H1 (cell line): ENCODE measurements at regions not wholly inside any gene's neighbourhood (a gene's known extent, or its start where the extent isn't known, plus 50 kb on each side); places are given as distances from the start of the nearest gene placed in this dataset.

Experiments
- CTBP2 ChIP-seq: IDR thresholded peaks from 2 replicates; pipeline ENCODE4 v1.7.0; 2011; ENCODE audit warnings: borderline replicate concordance, mild to moderate bottlenecking, moderate library complexity, mixed read lengths, low read length; ENCODE audit not compliant: insufficient read depth, insufficient read length
- FOSL1 ChIP-seq: IDR thresholded peaks from 2 replicates; pipeline ENCODE4 v1.6.1; 2011; ENCODE audit warnings: mild to moderate bottlenecking, low read depth, low read length, moderate library complexity; ENCODE audit not compliant: insufficient read depth
- JUN ChIP-seq: IDR thresholded peaks from 2 replicates; pipeline ENCODE4 v1.6.1; 2011; ENCODE audit warnings: low read depth, mild to moderate bottlenecking, improper control_type of control experiment, low read length
- KDM5A ChIP-seq: fragments of 200-600 bp; IDR thresholded peaks from 2 replicates; pipeline ENCODE4 v1.7.1; 2012; ENCODE audit warnings: mild to moderate bottlenecking, low read length, inconsistent platforms, mixed read lengths
- SAP30 ChIP-seq: fragments of 300-600 bp; sonication (generic); IDR thresholded peaks from 2 replicates; pipeline ENCODE4 v1.7.1; 2012; ENCODE audit warnings: low read length, moderate library complexity, mild to moderate bottlenecking, inconsistent platforms; ENCODE audit not compliant: insufficient read depth, insufficient replicate concordance
- TAF7 ChIP-seq: optimal IDR thresholded peaks from 2 replicates; pipeline ENCODE3; 2011; ENCODE audit warnings: low read depth, mild to moderate bottlenecking, inconsistent platforms, low read length, moderate library complexity, borderline replicate concordance
- TF ChIP-seq, protein P1 (sequence below), 3 experiments: IDR thresholded peaks; 1 replicate in 2 of 3; 2 replicates in 1 of 3; pipeline versions ENCODE4 v1.5.1 to v1.6.1; 2011; ENCODE audit warnings: low read length in 3 of 3, mild to moderate bottlenecking in 3 of 3, inconsistent platforms in 2 of 3, low read depth in 1 of 3, moderate library complexity in 1 of 3; ENCODE audit not compliant: insufficient read depth in 1 of 3; ENCODE audit errors: control extremely low read depth in 1 of 3

DNA sequence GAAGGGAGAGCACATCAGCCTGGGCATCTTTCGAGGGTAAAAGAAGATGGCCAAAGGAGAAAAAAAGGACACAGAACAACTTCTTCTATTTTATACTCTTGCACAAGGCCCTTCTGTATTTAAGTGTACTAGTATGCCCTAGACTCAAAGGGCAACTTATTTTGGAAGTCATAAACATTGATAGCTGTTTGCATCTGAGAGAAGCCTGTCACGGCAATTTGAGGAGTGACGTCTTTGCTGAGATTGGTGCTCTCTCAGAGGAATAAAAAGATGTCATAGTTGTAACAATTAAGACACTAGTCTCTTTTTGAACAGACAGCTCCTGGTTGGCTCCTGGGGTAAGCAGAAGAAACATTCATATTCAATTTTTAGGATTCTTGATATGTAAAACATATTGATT is 260.4 kb upstream of the TTC14 start (continued):
- TF ChIP-seq, protein P1, sequence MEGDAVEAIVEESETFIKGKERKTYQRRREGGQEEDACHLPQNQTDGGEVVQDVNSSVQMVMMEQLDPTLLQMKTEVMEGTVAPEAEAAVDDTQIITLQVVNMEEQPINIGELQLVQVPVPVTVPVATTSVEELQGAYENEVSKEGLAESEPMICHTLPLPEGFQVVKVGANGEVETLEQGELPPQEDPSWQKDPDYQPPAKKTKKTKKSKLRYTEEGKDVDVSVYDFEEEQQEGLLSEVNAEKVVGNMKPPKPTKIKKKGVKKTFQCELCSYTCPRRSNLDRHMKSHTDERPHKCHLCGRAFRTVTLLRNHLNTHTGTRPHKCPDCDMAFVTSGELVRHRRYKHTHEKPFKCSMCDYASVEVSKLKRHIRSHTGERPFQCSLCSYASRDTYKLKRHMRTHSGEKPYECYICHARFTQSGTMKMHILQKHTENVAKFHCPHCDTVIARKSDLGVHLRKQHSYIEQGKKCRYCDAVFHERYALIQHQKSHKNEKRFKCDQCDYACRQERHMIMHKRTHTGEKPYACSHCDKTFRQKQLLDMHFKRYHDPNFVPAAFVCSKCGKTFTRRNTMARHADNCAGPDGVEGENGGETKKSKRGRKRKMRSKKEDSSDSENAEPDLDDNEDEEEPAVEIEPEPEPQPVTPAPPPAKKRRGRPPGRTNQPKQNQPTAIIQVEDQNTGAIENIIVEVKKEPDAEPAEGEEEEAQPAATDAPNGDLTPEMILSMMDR (IDR thresholded peaks at IDR 0.05; ENCODE audit: control extremely low read depth in 1 of 3, insufficient read depth in 1 of 3, low read depth in 1 of 3, low read length in 3 of 3): no peak
- no peak for TF ChIP-seq FOSL1
- TF ChIP-seq CTBP2: no peak
- TF ChIP-seq TAF7: no peak
- TF ChIP-seq JUN: no peak
- no peak for TF ChIP-seq KDM5A
- no peak for TF ChIP-seq SAP30
- TF ChIP-seq, all 59 proteins: peak for 0
